GM23338 (cell line): ENCODE measurements at regions not wholly inside any gene's neighbourhood (a gene's known extent, or its start where the extent isn't known, plus 50 kb on each side); places are given as distances from the start of the nearest gene placed in this dataset.

Experiments used
- ATAC-seq: fragments of 200-7000 bp; cut with Tn5 transposase; 3 replicates; pipeline ENCODE4 v1.9.1; 2020
- DNase-seq: peaks from one replicate; pipeline ENCODE4 v3.0.0-alpha.2; 2015; ENCODE audit warnings: low spot score
- H2AFZ ChIP-seq: fragments of 200-600 bp; sonication (generic); 2 replicates; pipeline ENCODE4 v1.8.0; 2016; ENCODE audit warnings: antibody characterized with exemption, mild to moderate bottlenecking, moderate library complexity
- H3F3A ChIP-seq: fragments of 200-600 bp; sonication (generic); replicated peaks from 2 replicates; pipeline ENCODE4 v1.8.0; 2017; ENCODE audit warnings: antibody characterized with exemption, mixed run types, low read depth
- H3K27ac ChIP-seq: fragments of 200-600 bp; sonication (generic); 2 replicates; pipeline ENCODE4 v1.6.1; 2016; ENCODE audit warnings: low read depth
- H3K27me3 ChIP-seq: fragments of 200-600 bp; sonication (generic); 2 replicates; pipeline ENCODE4 v1.8.0; 2016; ENCODE audit warnings: mild to moderate bottlenecking, mixed run types, moderate library complexity; ENCODE audit not compliant: insufficient read depth
- H3K36me3 ChIP-seq: fragments of 200-600 bp; sonication (generic); 2 replicates; pipeline ENCODE4 v1.8.0; 2016; ENCODE audit warnings: mild to moderate bottlenecking; ENCODE audit not compliant: insufficient read depth
- H3K4me1 ChIP-seq: fragments of 200-600 bp; sonication (generic); 2 replicates; pipeline ENCODE4 v1.8.0; 2016; ENCODE audit warnings: mild to moderate bottlenecking, moderate library complexity; ENCODE audit not compliant: insufficient read depth
- H3K4me2 ChIP-seq: fragments of 200-600 bp; sonication (generic); 2 replicates; pipeline ENCODE4 v1.7.1; 2017; ENCODE audit warnings: mixed run types
- H3K4me3 ChIP-seq: fragments of 200-600 bp; sonication (generic); 2 replicates; pipeline ENCODE4 v1.6.1; 2016; ENCODE audit warnings: mixed run types
- H3K79me2 ChIP-seq: fragments of 200-600 bp; sonication (generic); replicated peaks from 2 replicates; pipeline ENCODE4 v1.8.0; 2017; ENCODE audit warnings: mild to moderate bottlenecking; ENCODE audit not compliant: insufficient read depth
- H3K9me2 ChIP-seq: fragments of 200-600 bp; sonication (generic); 2 replicates; pipeline ENCODE4 v1.8.0; 2017; ENCODE audit not compliant: insufficient read depth
- H4K20me1 ChIP-seq: fragments of 200-600 bp; sonication (generic); replicated peaks from 2 replicates; pipeline ENCODE4 v1.8.0; 2017; ENCODE audit warnings: mild to moderate bottlenecking; ENCODE audit not compliant: insufficient read depth
- H3K27ac Mint-ChIP-seq: 2 replicates; pipeline ENCODE4 v1.8.0; 2020; ENCODE audit warnings: inconsistent platforms, mild to moderate bottlenecking, moderate library complexity, mixed read lengths
- H3K27me3 Mint-ChIP-seq: 3 replicates; pipeline ENCODE4 v1.8.0; 2022; ENCODE audit warnings: low read depth, mild to moderate bottlenecking, moderate library complexity, mixed read lengths, inconsistent platforms; ENCODE audit not compliant: insufficient read depth, poor library complexity
- H3K36me3 Mint-ChIP-seq: 3 replicates; pipeline ENCODE4 v1.8.0; 2021; ENCODE audit warnings: low read depth, mild to moderate bottlenecking, inconsistent platforms, moderate library complexity, mixed read lengths
- H3K4me1 Mint-ChIP-seq: 3 replicates; pipeline ENCODE4 v1.8.0; 2020; ENCODE audit warnings: mild to moderate bottlenecking, inconsistent platforms, mixed read lengths
- H3K4me3 Mint-ChIP-seq: 3 replicates; pipeline ENCODE4 v1.8.0; 2021; ENCODE audit warnings: moderate library complexity, mild to moderate bottlenecking, inconsistent platforms, mixed read lengths
- H3K9me3 Mint-ChIP-seq: 3 replicates; pipeline ENCODE4 v1.8.0; 2020; ENCODE audit warnings: moderate library complexity, mild to moderate bottlenecking, inconsistent platforms, mixed read lengths
- CREB1 ChIP-seq: fragments of 250-450 bp; sonication (Bioruptor Pico); IDR thresholded peaks from 2 replicates; pipeline ENCODE4 v1.5.0; 2020; ENCODE audit warnings: low read depth, mild to moderate bottlenecking, moderate library complexity
- CTCF ChIP-seq, 2 experiments: fragments of 200-600 bp in 1 of 2; sonication (generic) in 1 of 2; conservative IDR thresholded peaks; 2 replicates each; pipeline versions ENCODE4 v1.5.1 to v1.6.1; 2016 to 2017; ENCODE audit warnings: antibody characterized with exemption in 2 of 2, low read depth in 2 of 2, mild to moderate bottlenecking in 2 of 2, moderate library complexity in 1 of 2
- ETS1 ChIP-seq: IDR thresholded peaks from 2 replicates; pipeline ENCODE4 v1.6.1; 2016; ENCODE audit warnings: antibody characterized with exemption
- EZH2 ChIP-seq: fragments of 200-600 bp; sonication (generic); IDR thresholded peaks from one replicate; pipeline ENCODE4 v1.8.0; 2017; ENCODE audit warnings: antibody characterized with exemption, mild to moderate bottlenecking, low read depth; ENCODE audit not compliant: unreplicated experiment
- EZH2phosphoT487 ChIP-seq: fragments of 200-600 bp; sonication (generic); IDR thresholded peaks from one replicate; pipeline ENCODE4 v1.8.1; 2018; ENCODE audit warnings: antibody characterized with exemption; ENCODE audit not compliant: unreplicated experiment
- JUNB ChIP-seq: IDR thresholded peaks from one replicate; pipeline ENCODE4 v1.6.1; 2016; ENCODE audit warnings: antibody characterized with exemption; ENCODE audit not compliant: unreplicated experiment
- NANOG ChIP-seq: IDR thresholded peaks from 2 replicates; pipeline ENCODE4 v1.6.1; 2016; ENCODE audit warnings: antibody characterized with exemption, borderline replicate concordance
- POLR2AphosphoS5 ChIP-seq: IDR thresholded peaks from 2 replicates; pipeline ENCODE4 v1.6.1; 2016; ENCODE audit warnings: antibody characterized with exemption, low read depth
- REST ChIP-seq: IDR thresholded peaks from one replicate; pipeline ENCODE4 v1.6.1; 2018; ENCODE audit warnings: antibody characterized with exemption; ENCODE audit not compliant: unreplicated experiment
- STAT1 ChIP-seq: IDR thresholded peaks from one replicate; pipeline ENCODE4 v1.6.1; 2016; ENCODE audit warnings: antibody characterized with exemption; ENCODE audit not compliant: unreplicated experiment
- ZNF114 ChIP-seq: fragments of 250-450 bp; sonication (Bioruptor Pico); IDR thresholded peaks from 2 replicates; pipeline ENCODE4 v1.5.0; 2020; ENCODE audit warnings: mild to moderate bottlenecking, moderate library complexity
- ZNF331 ChIP-seq: fragments of 250-450 bp; sonication (Bioruptor Pico); IDR thresholded peaks from 2 replicates; pipeline ENCODE4 v1.5.0; 2020; ENCODE audit warnings: low read depth, mild to moderate bottlenecking, moderate library complexity
- ZNF462 ChIP-seq: fragments of 250-450 bp; sonication (Bioruptor Pico); IDR thresholded peaks from 2 replicates; pipeline ENCODE4 v1.5.0; 2020; ENCODE audit warnings: mild to moderate bottlenecking, moderate library complexity

GRCh38 chr12:59843260-59843843 is 247.5 kb downstream of the SLC16A7 start:
- Histone ChIP-seq H3K79me2 (no peaks in the 10 kb centered on the region), H2AFZ (no peak overlapping the region), H3K9me2 (no peaks in the 10 kb centered on the region), H3K36me3 (no peaks in the 10 kb centered on the region), H3K4me2 (no peak overlapping the region), H3K27ac (no peak overlapping the region), H3K4me1 (peaks cover 28% of the 10 kb centered on the region), H3K27me3 (no peaks in the 10 kb centered on the region), H3F3A (no peaks in the 10 kb centered on the region), H4K20me1 (no peaks in the 10 kb centered on the region), H3K4me3 (no peak overlapping the region)
- Mint-ChIP-seq H3K4me1 (peaks cover 37% of the 10 kb centered on the region), H3K27ac (peak overlapping the region; percentile 78), H3K4me3 (no peak overlapping the region), H3K9me3 (no peaks in the 10 kb centered on the region; the same call in 2 of the 3 replicates), H3K27me3 (no peaks in the 10 kb centered on the region), H3K36me3 (no peaks in the 10 kb centered on the region)
- no peak for ATAC-seq
- DNase-seq = no peak
- TF ChIP-seq NANOG (no peak), POLR2AphosphoS5 (no peak), CTCF (conservative IDR thresholded peaks at IDR 0.05; ENCODE audit: low read depth in 2 of 2) (no peak; a peak in 1 of 4 replicates), EZH2 (no peak), ZNF331 (CRISPR knock-in tag) (no peak), REST (no peak), ZNF462 (CRISPR knock-in tag) (no peak), STAT1 (no peak), EZH2phosphoT487 (no peak), ZNF114 (CRISPR knock-in tag) (no peak), JUNB (no peak), ETS1 (no peak), CREB1 (no peak)
